Left ventricle myocardium inferior (tissue), 1 donor: ENCODE measurements at regions not wholly inside any gene's neighbourhood (a gene's known extent, or its start where the extent isn't known, plus 50 kb on each side); places are given as distances from the start of the nearest gene placed in this dataset.

ENCODE experiments used
- DNase-seq: peaks from one replicate; pipeline ENCODE4 v3.0.0-alpha.2; 2020
- H3K27ac ChIP-seq: fragments of 200-600 bp; replicated peaks from 2 replicates; pipeline ENCODE4 v1.8.0; 2021
- H3K27me3 ChIP-seq: fragments of 200-600 bp; 2 replicates; pipeline ENCODE4 v1.8.0; 2021; ENCODE audit warnings: low read depth
- H3K36me3 ChIP-seq: fragments of 200-600 bp; 2 replicates; pipeline ENCODE4 v1.8.0; 2021
- H3K4me1 ChIP-seq: fragments of 200-600 bp; 2 replicates; pipeline ENCODE4 v1.8.0; 2021
- H3K4me3 ChIP-seq: fragments of 200-600 bp; 2 replicates; pipeline ENCODE4 v1.8.0; 2021; ENCODE audit warnings: mild to moderate bottlenecking, moderate library complexity
- H3K9me3 ChIP-seq: fragments of 200-600 bp; replicated peaks from 2 replicates; pipeline ENCODE4 v1.8.0; 2021
- CTCF ChIP-seq: fragments of 200-600 bp; IDR thresholded peaks from 2 replicates; pipeline ENCODE4 v1.8.0; 2021; ENCODE audit warnings: antibody characterized with exemption, mild to moderate bottlenecking, borderline replicate concordance
- intact Hi-C: fragments of 100-400 bp; cut with micrococcal nuclease; formaldehyde crosslinking; loops from one replicate; pipeline ENCODE4 v1.11.0; 2022
- donor health status: DM: no; HTN: yes; CAD: no; lungs with severe emphysema.

- intact Hi-C loops: no loop called here
- Histone ChIP-seq H3K27me3 (no peaks in the 10 kb centered on the region), H3K4me1 (no peaks in the 10 kb centered on the region), H3K36me3 (no peaks in the 10 kb centered on the region), H3K9me3 (no peaks in the 10 kb centered on the region), H3K4me3 (no peak overlapping the region), H3K27ac (no peak overlapping the region)
- no peak for TF ChIP-seq CTCF
- no peak for DNase-seq
These were observed 97.1 kb downstream of the TMA16 start for GRCh38 chr4:163591614-163592020.

- Histone ChIP-seq H3K27ac (no peak overlapping the region), H3K4me1 (no peaks in the 10 kb centered on the region), H3K9me3 (no peaks in the 10 kb centered on the region), H3K4me3 (no peak overlapping the region), H3K36me3 (no peaks in the 10 kb centered on the region), H3K27me3 (no peaks in the 10 kb centered on the region)
- no peak for DNase-seq
- TF ChIP-seq CTCF: no peak
- intact Hi-C loops: no loop called here
These were observed 97.7 kb downstream of the TMA16 start for GRCh38 chr4:163592212-163592611.

- H3K27me3 ChIP-seq: no peaks in the 10 kb centered on the region
- intact Hi-C loops: no loop called here
- no peak for DNase-seq
- TF ChIP-seq CTCF: no peak
- no peak overlapping the region for H3K4me3 ChIP-seq
- no peaks in the 10 kb centered on the region for H3K4me1 ChIP-seq
- no peak overlapping the region for H3K27ac ChIP-seq
- no peaks in the 10 kb centered on the region for H3K9me3 ChIP-seq
- no peaks in the 10 kb centered on the region for H3K36me3 ChIP-seq
These were observed 101.1 kb downstream of the TMA16 start for GRCh38 chr4:163595580-163595979.

- H3K27ac ChIP-seq: no peak overlapping the region
- no peaks in the 10 kb centered on the region for H3K27me3 ChIP-seq
- H3K9me3 ChIP-seq: no peaks in the 10 kb centered on the region
- DNase-seq: no peak
- H3K36me3 ChIP-seq: no peaks in the 10 kb centered on the region
- TF ChIP-seq CTCF: no peak
- H3K4me1 ChIP-seq: no peaks in the 10 kb centered on the region
- H3K4me3 ChIP-seq: no peak overlapping the region
- intact Hi-C loops: no loop called here
These were observed 103.5 kb downstream of the TMA16 start for GRCh38 chr4:163598028-163598427.

- H3K36me3 ChIP-seq: no peaks in the 10 kb centered on the region
- no peaks in the 10 kb centered on the region for H3K9me3 ChIP-seq
- intact Hi-C loops: no loop called here
- H3K27me3 ChIP-seq: no peaks in the 10 kb centered on the region
- no peak for DNase-seq
- no peak overlapping the region for H3K4me3 ChIP-seq
- TF ChIP-seq CTCF: no peak
- H3K4me1 ChIP-seq: no peaks in the 10 kb centered on the region
- no peak overlapping the region for H3K27ac ChIP-seq
These were observed 104.0 kb downstream of the TMA16 start for GRCh38 chr4:163598489-163598888.

- Histone ChIP-seq H3K27me3 (no peaks in the 10 kb centered on the region), H3K36me3 (no peaks in the 10 kb centered on the region), H3K4me3 (no peak overlapping the region), H3K4me1 (no peaks in the 10 kb centered on the region), H3K9me3 (no peaks in the 10 kb centered on the region), H3K27ac (no peak overlapping the region)
- no peak for DNase-seq
- TF ChIP-seq CTCF: no peak
- intact Hi-C loops: no loop called here
These were observed 106.2 kb downstream of the TMA16 start for GRCh38 chr4:163600727-163601126.
